ENCODE measurements at regions not wholly inside any gene's neighbourhood (a gene's known extent, or its start where the extent isn't known, plus 50 kb on each side); places are given as distances from the start of the nearest gene placed in this dataset.
"Not testable (repeated sequence)": the region's sequence is repeated elsewhere in the genome, so short reads cannot be mapped to it uniquely, and the experiment has no call there.

DNA sequence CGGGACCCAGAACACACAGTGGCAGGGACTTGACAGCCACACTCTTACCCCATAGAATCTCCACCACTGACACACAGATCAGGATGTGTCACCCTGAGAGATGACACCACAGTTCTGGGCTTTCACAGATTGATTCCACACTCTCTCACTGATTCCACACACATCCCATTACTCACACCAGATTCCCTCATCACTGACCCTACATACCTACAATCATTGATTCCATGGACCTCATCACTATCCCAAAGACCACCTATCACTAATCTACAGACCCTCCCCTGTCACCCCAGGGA, 57.6 kb upstream of the ZNF527 start:
- BruUV-seq (replicated peaks): no TSS peak
- intact Hi-C loops (cut with micrococcal nuclease; ENCODE audit: unreplicated experiment): no loop called here
- H3K27ac ChIP-seq (ENCODE audit: low read depth, low read length, poor library complexity, severe bottlenecking): no peak overlapping the region
- H3K36me3 ChIP-seq (ENCODE audit: insufficient read depth, low read length, poor library complexity, severe bottlenecking): no peaks in the 10 kb centered on the region
- H3K27me3 ChIP-seq (replicated peaks; ENCODE audit: insufficient read depth, low read depth, low read length, poor library complexity): no peaks in the 10 kb centered on the region
- H3K4me3 ChIP-seq (ENCODE audit: low read depth, low read length, poor library complexity, severe bottlenecking): no peak overlapping the region
- POLR2A ChIA-PET (ENCODE audit: low non-redundant PET): no interaction called here
- no peaks in the 10 kb centered on the region for H3K9me3 ChIP-seq (ENCODE audit: low read depth, low read length, poor library complexity, severe bottlenecking)
- no peak for DNase-seq (ENCODE audit: low spot score)
- no peaks in the 10 kb centered on the region for H3K4me1 ChIP-seq (ENCODE audit: insufficient read depth, low read length, poor library complexity, severe bottlenecking)
- CTCF ChIA-PET: no interaction called here
- TF ChIP-seq, protein P1, sequence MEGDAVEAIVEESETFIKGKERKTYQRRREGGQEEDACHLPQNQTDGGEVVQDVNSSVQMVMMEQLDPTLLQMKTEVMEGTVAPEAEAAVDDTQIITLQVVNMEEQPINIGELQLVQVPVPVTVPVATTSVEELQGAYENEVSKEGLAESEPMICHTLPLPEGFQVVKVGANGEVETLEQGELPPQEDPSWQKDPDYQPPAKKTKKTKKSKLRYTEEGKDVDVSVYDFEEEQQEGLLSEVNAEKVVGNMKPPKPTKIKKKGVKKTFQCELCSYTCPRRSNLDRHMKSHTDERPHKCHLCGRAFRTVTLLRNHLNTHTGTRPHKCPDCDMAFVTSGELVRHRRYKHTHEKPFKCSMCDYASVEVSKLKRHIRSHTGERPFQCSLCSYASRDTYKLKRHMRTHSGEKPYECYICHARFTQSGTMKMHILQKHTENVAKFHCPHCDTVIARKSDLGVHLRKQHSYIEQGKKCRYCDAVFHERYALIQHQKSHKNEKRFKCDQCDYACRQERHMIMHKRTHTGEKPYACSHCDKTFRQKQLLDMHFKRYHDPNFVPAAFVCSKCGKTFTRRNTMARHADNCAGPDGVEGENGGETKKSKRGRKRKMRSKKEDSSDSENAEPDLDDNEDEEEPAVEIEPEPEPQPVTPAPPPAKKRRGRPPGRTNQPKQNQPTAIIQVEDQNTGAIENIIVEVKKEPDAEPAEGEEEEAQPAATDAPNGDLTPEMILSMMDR (conservative IDR thresholded peaks at IDR 0.05; ENCODE audit: low read depth, low read length): no peak
- TF ChIP-seq EZH2 (IDR thresholded peaks at IDR 0.05; ENCODE audit: borderline replicate concordance, low read depth, low read length, poor library complexity, severe bottlenecking): no peak

DNA sequence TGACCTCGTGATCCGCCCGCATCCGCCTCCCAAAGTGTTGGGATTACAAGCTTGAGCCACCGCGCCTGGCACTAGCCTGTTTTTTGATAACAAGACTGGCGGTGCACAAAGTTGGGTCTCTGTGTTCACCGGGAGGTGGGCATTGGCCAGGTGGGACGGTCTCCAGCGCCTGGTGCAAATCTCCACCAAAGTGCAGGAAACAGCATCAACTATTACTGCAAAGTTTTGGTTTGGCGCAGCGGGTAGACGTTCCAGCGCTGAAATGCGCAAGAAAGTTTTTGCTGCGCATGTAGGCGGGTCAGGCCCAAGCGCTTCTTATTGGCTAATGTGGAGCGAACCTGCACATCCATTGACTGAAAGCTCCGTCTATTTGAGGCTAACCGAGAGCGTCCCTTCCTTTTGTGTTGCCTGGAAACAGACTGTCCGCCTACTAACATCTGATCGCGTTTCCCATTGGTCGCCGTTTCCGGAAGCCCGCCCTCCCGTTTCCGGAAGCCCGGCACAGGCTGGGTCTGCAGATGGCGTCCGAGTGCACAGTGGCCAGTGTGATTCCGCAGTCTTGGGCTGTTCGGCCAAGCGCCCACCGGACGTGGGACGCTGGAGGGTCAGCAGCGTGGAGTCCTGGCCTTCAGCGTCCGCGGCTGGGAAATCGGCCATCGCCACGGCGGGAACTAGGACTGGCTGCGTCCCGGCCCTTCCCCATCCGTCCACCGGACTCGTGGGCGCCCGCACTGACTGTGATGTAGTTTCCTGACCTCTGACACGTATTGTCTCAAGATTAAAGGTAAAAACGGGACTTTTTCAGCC, 53.3 kb upstream of the ZNF527 start:
- Histone ChIP-seq H3K36me3 (ENCODE audit: insufficient read depth, low read length, poor library complexity, severe bottlenecking) (no peaks in the 10 kb centered on the region), H3K27me3 (replicated peaks; ENCODE audit: insufficient read depth, low read depth, low read length, poor library complexity) (no peaks in the 10 kb centered on the region), H3K9me3 (ENCODE audit: low read depth, low read length, poor library complexity, severe bottlenecking) (no peaks in the 10 kb centered on the region), H3K27ac (ENCODE audit: low read depth, low read length, poor library complexity, severe bottlenecking) (peak overlapping the region; percentile 83), H3K4me3 (ENCODE audit: low read depth, low read length, poor library complexity, severe bottlenecking) (peak overlapping the region; percentile 98), H3K4me1 (ENCODE audit: insufficient read depth, low read length, poor library complexity, severe bottlenecking) (no peaks in the 10 kb centered on the region)
- no TSS peak for BruUV-seq (replicated peaks)
- ChIA-PET POLR2A (ENCODE audit: low non-redundant PET) (interaction anchor here (1.0 kb wide), 1 partner anchor 53 kb away, joined by 3 read pairs; the partner anchor contains the start of gene ZNF527), CTCF (interaction anchor here (0.9 kb wide), 1 partner anchor 17 kb away, joined by 3 read pairs; a partner anchor contains a TSS)
- intact Hi-C loops (cut with micrococcal nuclease; ENCODE audit: unreplicated experiment): no loop called here
- TF ChIP-seq, protein P1 (conservative IDR thresholded peaks at IDR 0.05; ENCODE audit: low read depth, low read length): peak; percentile 53
- TF ChIP-seq EZH2 (IDR thresholded peaks at IDR 0.05; ENCODE audit: borderline replicate concordance, low read depth, low read length, poor library complexity, severe bottlenecking): no peak
- DNase-seq (ENCODE audit: low spot score): peak; percentile 98

DNA sequence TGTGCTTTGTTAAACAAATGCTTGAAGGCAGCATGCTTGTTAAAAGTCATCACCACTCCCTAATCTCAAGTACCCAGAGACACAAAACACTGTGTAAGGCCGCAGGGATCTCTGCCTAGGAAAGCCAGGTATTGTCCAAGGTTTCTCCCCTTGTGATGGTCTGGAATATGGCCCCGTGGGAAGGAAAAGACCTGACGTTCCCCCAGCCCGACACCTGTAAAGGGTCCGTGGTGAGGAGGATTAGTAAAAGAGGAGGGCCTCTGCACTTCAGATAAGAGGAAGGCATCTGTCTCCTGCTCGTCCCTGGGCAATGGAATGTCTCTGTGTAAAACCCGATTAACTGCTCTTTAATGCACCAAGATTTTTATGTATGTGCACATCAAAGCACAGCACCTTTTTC, 49.9 kb upstream of the ZNF527 start:
- H3K4me3 ChIP-seq (ENCODE audit: low read depth, low read length, poor library complexity, severe bottlenecking); POLR2A ChIA-PET (ENCODE audit: low non-redundant PET); H3K36me3 ChIP-seq (ENCODE audit: insufficient read depth, low read length, poor library complexity, severe bottlenecking); H3K4me1 ChIP-seq (ENCODE audit: insufficient read depth, low read length, poor library complexity, severe bottlenecking); H3K27ac ChIP-seq (ENCODE audit: low read depth, low read length, poor library complexity, severe bottlenecking); H3K27me3 ChIP-seq (replicated peaks; ENCODE audit: insufficient read depth, low read depth, low read length, poor library complexity); DNase-seq (ENCODE audit: low spot score); H3K9me3 ChIP-seq (ENCODE audit: low read depth, low read length, poor library complexity, severe bottlenecking); intact Hi-C loops (cut with micrococcal nuclease; ENCODE audit: unreplicated experiment); BruUV-seq (replicated peaks); CTCF ChIA-PET: not testable (repeated sequence)

All from A673 (cell line).